Stimulated activated CD4-positive, alpha-beta T cell treated with anti-CD3 and anti-CD28 coated beads, TNF-alpha, amount 100 ng/mL, for 1 hour (primary cell): ENCODE measurements at regions not wholly inside any gene's neighbourhood (a gene's known extent, or its start where the extent isn't known, plus 50 kb on each side); places are given as distances from the start of the nearest gene placed in this dataset.
"Not testable (repeated sequence)": the region's sequence is repeated elsewhere in the genome, so short reads cannot be mapped to it uniquely, and the experiment has no call there.

Experiments used
- DNase-seq, 3 donors: peaks; one replicate each; pipeline ENCODE4 v3.0.0-alpha.2; 2020; ENCODE audit warnings: low read depth in 3 of 3, low spot score in 1 of 3

GRCh38 chr13:107827840-107828549 is 387.3 kb downstream of the LIG4 start:
- DNase-seq: no peak

GRCh38 chr13:107824635-107825034 is 390.7 kb downstream of the LIG4 start:
- no peak for DNase-seq

- DNase-seq: no peak
Measured at GRCh38 chr13:107822006-107822405, 393.3 kb downstream of the LIG4 start.

- no peak for DNase-seq
Measured at GRCh38 chr13:107821492-107821891, 393.8 kb downstream of the LIG4 start.

GRCh38 chr13:107819071-107819470 is 396.3 kb downstream of the LIG4 start:
- DNase-seq: no peak

GRCh38 chr13:107817647-107818287 is 397.6 kb downstream of the LIG4 start:
- no peak for DNase-seq

GRCh38 chr13:107812014-107812412 is 403.3 kb downstream of the LIG4 start:
- DNase-seq: no peak

GRCh38 chr13:107811233-107812013 is 403.9 kb downstream of the LIG4 start:
- DNase-seq: no peak

- DNase-seq: no peak
Measured at GRCh38 chr13:107809125-107809524, 406.2 kb downstream of the LIG4 start.

GRCh38 chr13:107808389-107808788 is 406.9 kb downstream of the LIG4 start:
- DNase-seq: no peak

GRCh38 chr13:107807306-107808073 is 407.8 kb downstream of the LIG4 start:
- no peak for DNase-seq

- DNase-seq: no peak
Measured at GRCh38 chr13:107806726-107807125, 408.6 kb downstream of the LIG4 start.

- no peak for DNase-seq
Measured at GRCh38 chr13:107803822-107804495, 411.4 kb downstream of the LIG4 start.

- DNase-seq: no peak
Measured at GRCh38 chr13:107801621-107802020, 413.7 kb downstream of the LIG4 start.

- DNase-seq: no peak
Measured at GRCh38 chr13:107799001-107799400, 416.3 kb downstream of the LIG4 start.

- no peak for DNase-seq
Measured at GRCh38 chr13:107790397-107790796, 424.9 kb downstream of the LIG4 start.

GRCh38 chr13:107788464-107789165 is 426.7 kb downstream of the LIG4 start:
- no peak for DNase-seq

- DNase-seq: not testable (repeated sequence)
Measured at GRCh38 chr13:107782646-107783045, 432.7 kb downstream of the LIG4 start.

GRCh38 chr13:107778094-107778493 is 437.2 kb downstream of the LIG4 start:
- no peak for DNase-seq

- no peak for DNase-seq
Measured at GRCh38 chr13:107770541-107770940, 444.8 kb downstream of the LIG4 start.
